ENCODE measurements at regions not wholly inside any gene's neighbourhood (a gene's known extent, or its start where the extent isn't known, plus 50 kb on each side); places are given as distances from the start of the nearest gene placed in this dataset.

DNA sequence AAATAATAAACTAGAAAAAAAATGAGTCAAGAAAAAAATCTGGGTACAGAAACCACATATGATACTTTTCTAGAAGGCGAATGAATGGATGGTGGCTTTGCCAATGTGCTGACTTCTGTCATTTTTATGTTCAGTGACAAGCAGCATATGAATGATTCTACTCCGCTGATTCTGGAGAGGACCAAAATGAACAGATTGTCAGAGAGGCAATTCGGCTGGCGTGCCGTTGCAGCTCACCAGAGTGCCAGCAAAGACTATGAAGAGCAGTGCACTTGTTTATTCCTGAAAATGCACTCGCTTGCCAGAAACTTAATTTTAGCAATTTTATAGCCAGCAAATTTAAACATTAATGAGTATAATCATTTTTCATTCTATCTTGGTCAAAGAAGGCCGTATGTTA lies 105.9 kb upstream of the NYAP2 start:
- Histone ChIP-seq H3K36me3 (no peaks in the 10 kb centered on the region), H3K4me1 (no peaks in the 10 kb centered on the region), H3K4me3 (ENCODE audit: low read depth, low read length) (no peak overlapping the region), H3K9me3 (peaks cover 5% of the 10 kb centered on the region; the same call in 1 of the 2 replicates), H3K27me3 (no peaks in the 10 kb centered on the region)
- no peak for DNase-seq
- no peak for TF ChIP-seq CTCF (IDR thresholded peaks at IDR 0.05; ENCODE audit: low read depth, low read length)

GRCh38 chr2:225290757-225291400 lies 108.6 kb upstream of the NYAP2 start:
- H3K36me3 ChIP-seq = no peaks in the 10 kb centered on the region
- DNase-seq = no peak

GRCh38 chr2:225289659-225290058 lies 109.9 kb upstream of the NYAP2 start:
- Histone ChIP-seq H3K4me3 (ENCODE audit: low read depth, low read length) (no peak overlapping the region), H3K9me3 (peaks cover 5% of the 10 kb centered on the region; the same call in 1 of the 2 replicates), H3K36me3 (no peaks in the 10 kb centered on the region), H3K27me3 (no peaks in the 10 kb centered on the region), H3K4me1 (no peaks in the 10 kb centered on the region)
- no peak for DNase-seq
- TF ChIP-seq CTCF (IDR thresholded peaks at IDR 0.05; ENCODE audit: low read depth, low read length) = no peak

More at GRCh38 chr2:225290757-225291400, 108.6 kb upstream of the NYAP2 start:
- peaks cover 5% of the 10 kb centered on the region; the same call in 1 of the 2 replicates for H3K9me3 ChIP-seq
- H3K4me1 ChIP-seq = no peaks in the 10 kb centered on the region
- no peak for TF ChIP-seq CTCF (IDR thresholded peaks at IDR 0.05; ENCODE audit: low read depth, low read length)
- no peaks in the 10 kb centered on the region for H3K27me3 ChIP-seq
- H3K4me3 ChIP-seq (ENCODE audit: low read depth, low read length) = no peak overlapping the region

GRCh38 chr2:225288986-225289385 lies 110.5 kb upstream of the NYAP2 start:
- H3K4me3 ChIP-seq (ENCODE audit: low read depth, low read length) = no peak overlapping the region
- H3K27me3 ChIP-seq = no peaks in the 10 kb centered on the region
- H3K4me1 ChIP-seq = no peaks in the 10 kb centered on the region
- TF ChIP-seq CTCF (IDR thresholded peaks at IDR 0.05; ENCODE audit: low read depth, low read length) = no peak
- peaks cover 5% of the 10 kb centered on the region; the same call in 1 of the 2 replicates for H3K9me3 ChIP-seq
- H3K36me3 ChIP-seq = no peaks in the 10 kb centered on the region
- no peak for DNase-seq

DNA sequence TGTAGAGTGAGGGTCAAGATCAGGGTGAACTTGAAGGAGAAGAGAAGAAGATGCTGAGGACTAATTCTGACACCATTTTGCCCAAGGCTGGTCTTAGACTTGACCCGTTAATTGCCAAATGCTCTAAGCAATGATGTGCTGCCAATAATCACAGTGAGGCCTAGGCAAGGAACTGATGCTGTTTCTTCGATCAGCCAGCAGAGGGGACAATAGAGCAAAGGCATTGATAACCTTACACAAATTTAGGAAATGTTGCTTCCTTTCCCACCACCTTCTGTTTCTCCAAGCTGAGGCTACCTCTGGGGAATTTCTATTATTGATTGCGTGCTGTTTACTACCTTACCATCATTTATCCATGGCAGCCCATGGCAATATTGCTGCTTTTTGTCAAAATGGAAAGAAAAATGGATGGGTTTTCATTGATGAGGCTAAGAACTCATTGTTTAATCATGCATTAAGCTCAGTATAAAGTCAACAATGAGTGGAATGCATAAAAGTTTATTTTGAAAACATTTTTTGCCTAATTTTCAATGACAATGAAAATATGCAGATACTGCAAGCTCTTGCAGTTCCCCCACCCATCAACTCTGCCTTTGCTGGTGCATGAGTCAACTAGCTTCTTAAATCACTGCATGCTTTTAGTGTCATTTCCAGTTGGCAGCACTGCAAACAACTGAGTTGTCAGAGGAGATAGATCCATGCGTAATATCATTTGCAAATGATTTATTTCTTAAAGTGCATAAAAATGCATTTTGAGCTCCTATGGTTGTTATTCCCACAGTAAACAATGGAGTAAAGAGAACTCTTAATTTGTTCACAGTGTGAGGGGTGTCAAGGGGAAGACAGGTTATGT lies 116.4 kb upstream of the NYAP2 start:
- TF ChIP-seq CTCF (IDR thresholded peaks at IDR 0.05; ENCODE audit: low read depth, low read length) = peak; percentile 97
- Histone ChIP-seq H3K4me1 (no peaks in the 10 kb centered on the region), H3K36me3 (no peaks in the 10 kb centered on the region), H3K27me3 (no peaks in the 10 kb centered on the region), H3K4me3 (ENCODE audit: low read depth, low read length) (no peak overlapping the region), H3K9me3 (no peaks in the 10 kb centered on the region)
- DNase-seq = peak; percentile 35

- Histone ChIP-seq H3K27me3 (no peaks in the 10 kb centered on the region), H3K4me3 (ENCODE audit: low read depth, low read length) (no peak overlapping the region), H3K9me3 (no peaks in the 10 kb centered on the region), H3K36me3 (no peaks in the 10 kb centered on the region), H3K4me1 (no peaks in the 10 kb centered on the region)
- no peak for TF ChIP-seq CTCF (IDR thresholded peaks at IDR 0.05; ENCODE audit: low read depth, low read length)
- no peak for DNase-seq
Measured at GRCh38 chr2:225276207-225276606, 123.3 kb upstream of the NYAP2 start.

Data from BE2C (cell line).